Astrocyte of the spinal cord (primary cell): ENCODE measurements at regions not wholly inside any gene's neighbourhood (a gene's known extent, or its start where the extent isn't known, plus 50 kb on each side); places are given as distances from the start of the nearest gene placed in this dataset.

Experiments used
- DNase-seq: peaks from one replicate; pipeline ENCODE4 v3.0.0; 2011; ENCODE audit warnings: low read depth, low spot score
- H3K4me3 ChIP-seq: 2 replicates; pipeline ENCODE4 v1.5.1; 2011; ENCODE audit warnings: low read depth, mild to moderate bottlenecking, low read length, moderate library complexity
- CTCF ChIP-seq: IDR thresholded peaks from 2 replicates; pipeline ENCODE4 v1.5.1; 2012; ENCODE audit warnings: low read depth, mild to moderate bottlenecking, low read length, inconsistent platforms
- in situ Hi-C: cut with HindIII; loops from 2 replicates; pipeline ENCODE4 v1.10.0; 2017; ENCODE audit warnings: low sequenced_read_pairs

DNA sequence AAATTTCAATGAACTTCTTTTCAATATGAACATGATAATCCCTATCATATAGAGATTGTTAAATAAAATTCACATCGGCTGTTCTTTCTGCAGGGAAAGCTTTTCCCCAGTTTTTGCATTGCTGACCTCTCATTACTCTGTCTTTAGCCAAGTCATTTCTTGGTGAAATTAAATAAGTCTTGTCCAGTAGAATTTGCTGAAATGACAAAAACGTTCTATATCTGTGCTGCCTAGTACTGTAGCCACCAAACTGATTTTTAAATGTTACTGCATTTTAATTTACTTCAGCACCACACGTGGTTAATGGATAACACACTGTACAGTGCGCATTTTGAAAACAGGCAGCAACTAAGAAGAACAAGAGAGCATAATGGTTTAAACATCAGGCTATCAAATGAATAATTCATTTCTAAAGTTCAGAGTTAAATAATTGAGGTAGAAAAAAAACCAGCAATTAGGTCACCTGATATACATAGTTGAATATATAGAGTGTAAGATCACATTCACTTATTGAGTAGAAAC, 178.9 kb downstream of the LIG4 start:
- DNase-seq = no peak
- H3K4me3 ChIP-seq = no peak overlapping the region
- TF ChIP-seq CTCF = no peak
- in situ Hi-C loops = no loop called here

- TF ChIP-seq CTCF = no peak
- H3K4me3 ChIP-seq = no peak overlapping the region
- DNase-seq = no peak
- in situ Hi-C loops = no loop called here
Measured at GRCh38 chr13:108034909-108035410, 180.4 kb downstream of the LIG4 start.

DNA sequence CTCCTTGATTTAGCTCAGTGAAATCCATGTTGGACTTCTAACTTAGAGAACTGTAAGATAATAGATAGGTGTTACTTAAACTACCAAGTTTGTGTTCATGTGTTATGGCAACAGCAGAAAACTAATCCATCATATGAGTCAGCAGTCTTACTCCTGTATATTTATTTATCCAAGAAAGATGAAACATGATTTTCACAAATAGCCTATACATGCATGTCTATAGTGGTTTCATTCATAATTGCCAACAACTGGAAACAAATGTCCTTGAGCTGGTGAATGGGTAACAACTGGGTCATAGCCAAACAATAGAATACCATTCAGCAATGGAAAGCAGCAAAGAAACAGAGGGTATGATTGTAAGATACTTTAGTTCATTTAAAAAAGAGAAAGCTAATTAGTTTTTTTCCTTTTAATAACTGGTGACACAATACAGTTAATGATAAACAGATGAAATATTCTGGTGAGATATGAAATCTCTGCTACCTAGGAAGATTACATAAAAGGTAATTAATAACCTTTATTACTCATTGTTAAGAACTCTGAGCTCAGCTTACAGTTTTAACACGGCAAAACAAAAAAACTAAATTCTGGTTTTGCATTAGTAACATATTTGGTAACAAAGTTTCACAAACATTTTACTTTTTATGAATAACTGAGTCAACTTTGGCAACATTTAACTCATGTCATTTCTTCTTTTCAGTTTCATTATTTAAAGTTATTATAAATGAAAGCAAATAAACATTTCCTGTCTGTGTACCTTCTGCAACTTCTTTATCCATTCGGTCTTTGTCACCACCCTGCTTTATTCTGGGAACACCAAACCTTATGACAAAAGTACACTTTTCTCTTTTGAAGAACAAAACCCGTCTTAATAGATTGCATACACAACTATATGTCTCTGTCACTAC, 181.3 kb downstream of the LIG4 start:
- TF ChIP-seq CTCF = no peak
- in situ Hi-C loops = no loop called here
- no peak for DNase-seq
- no peak overlapping the region for H3K4me3 ChIP-seq

- in situ Hi-C loops = no loop called here
- no peak overlapping the region for H3K4me3 ChIP-seq
- DNase-seq = no peak
- TF ChIP-seq CTCF = no peak
Measured at GRCh38 chr13:108031865-108032264, 183.5 kb downstream of the LIG4 start.

DNA sequence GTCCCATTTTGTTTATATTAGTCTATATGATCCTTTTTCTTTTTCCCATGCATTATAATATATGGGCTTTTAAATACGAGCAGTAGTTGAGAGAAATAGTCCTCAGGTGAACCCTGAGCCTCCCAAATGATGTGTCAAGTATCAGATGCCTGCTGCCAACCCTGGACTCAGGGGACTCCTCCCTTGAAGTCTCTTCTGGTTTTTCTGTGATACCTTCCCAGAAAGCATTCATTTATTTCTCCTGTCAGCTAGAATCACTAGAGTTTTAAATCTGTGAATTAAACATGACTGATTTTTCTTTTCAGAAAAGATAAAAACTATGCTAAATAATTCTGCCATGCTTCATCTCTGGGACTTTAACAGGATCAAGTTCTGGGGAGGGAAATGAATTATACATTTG, 184.6 kb downstream of the LIG4 start:
- TF ChIP-seq CTCF = no peak
- no peak for DNase-seq
- H3K4me3 ChIP-seq = no peak overlapping the region
- in situ Hi-C loops = no loop called here

- H3K4me3 ChIP-seq = no peak overlapping the region
- no peak for TF ChIP-seq CTCF
- in situ Hi-C loops = no loop called here
- DNase-seq = no peak
Measured at GRCh38 chr13:108026680-108027410, 188.5 kb downstream of the LIG4 start.
